Heart right ventricle (tissue), 16 donors: ENCODE measurements at regions not wholly inside any gene's neighbourhood (a gene's known extent, or its start where the extent isn't known, plus 50 kb on each side); places are given as distances from the start of the nearest gene placed in this dataset.
A peak's percentile ranks its signal among the peaks of the same experiment; 100 is the strongest.

ENCODE experiments used
- ATAC-seq, 8 donors: fragments of 200-7000 bp; cut with Tn5 transposase; one replicate each; pipeline ENCODE4 v1.9.1; 2020; ENCODE audit warnings: mild to moderate bottlenecking in 8 of 8, moderate library complexity in 8 of 8, moderate number of reproducible peaks in 1 of 8
- DNase-seq, 2 donors: peaks; one replicate each; pipeline ENCODE4 v3.0.0-alpha.2; 2020
- H3K27ac ChIP-seq, 10 donors: fragments of 200-600 bp; sonication (generic) in 2 of 10; one replicate each; pipeline versions ENCODE4 v1.5.0 to v1.8.0; 2020 to 2022; ENCODE audit warnings: mild to moderate bottlenecking in 3 of 10
- H3K27me3 ChIP-seq, 7 donors: fragments of 200-600 bp; one replicate each; pipeline ENCODE4 v1.8.0; 2021 to 2022; ENCODE audit warnings: mild to moderate bottlenecking in 2 of 7
- H3K36me3 ChIP-seq, 9 donors: fragments of 200-600 bp; sonication (generic) in 1 of 9; one replicate each; pipeline versions ENCODE4 v1.5.0 to v1.8.0; 2020 to 2022; ENCODE audit warnings: mild to moderate bottlenecking in 2 of 9
- H3K4me1 ChIP-seq, 9 donors: fragments of 200-600 bp; sonication (generic) in 1 of 9; one replicate each; pipeline versions ENCODE4 v1.5.0 to v1.8.0; 2020 to 2022; ENCODE audit warnings: mild to moderate bottlenecking in 4 of 9
- H3K4me3 ChIP-seq, 10 donors: fragments of 200-600 bp; sonication (generic) in 2 of 10; one replicate each; pipeline versions ENCODE4 v1.5.0 to v1.8.0; 2020 to 2022; ENCODE audit warnings: mild to moderate bottlenecking in 7 of 10, moderate library complexity in 2 of 10
- H3K9me3 ChIP-seq, 11 donors: fragments of 200-600 bp in 10 of 11; sonication (generic) in 2 of 11; one replicate each; pipeline versions ENCODE4 v1.5.0 to v1.8.0; 2013 to 2022; ENCODE audit warnings: mild to moderate bottlenecking in 2 of 11, control low read depth in 1 of 11, moderate library complexity in 1 of 11
- CTCF ChIP-seq, 9 donors: fragments of 200-600 bp; sonication (generic) in 2 of 9; IDR thresholded peaks; one replicate each; pipeline versions ENCODE4 v1.5.0 to v1.8.0; 2021 to 2022; ENCODE audit warnings: antibody characterized with exemption in 9 of 9, mild to moderate bottlenecking in 5 of 9, moderate library complexity in 1 of 9
- WGBS, 2 donors: extraction: QIAGEN DNeasy Blood & Tissue Kit; methylation state at CpG; one replicate each; pipeline ENCODE4 v1.1.7; 2013; ENCODE audit warnings: inconsistent platforms in 1 of 2; 5-methylcytosine and 5-hydroxymethylcytosine counted together
- intact Hi-C, 10 donors: fragments of 100-400 bp; cut with DNase I; formaldehyde crosslinking; loops; one replicate each; pipeline versions ENCODE4 v1.11.1 to v1.14.2; 2022
- donor health status: Arrhythmogenic right ventricular cardiomyopathy.
- donor health status: ischemic (EF 13 %, LVEDD 7.1; RV severe dilation, severe dysfunction).
- donor health status: healthy with polysubstance abuse.
- donor health status: DM: no; HTN: yes; CAD: no.
- donor health status: DM: no; HTN: no; CAD: no.
- donor health status: ischemic (EF 25% LVEDD 6.9; RV normal size, moderate dysfunction).
- donor health status: ischemic (EF 25% LVEDD 5.7; RV mildly dilated, moderate dysfunction).
- donor health status: healthy.
- donor health status: DM: yes; HTN: yes; CAD: no.
- donor health status: Ischemic cardiomyopathy.
- donor health status: ischemic (EF 35%, LVEDD 5.7; RV mildly dilated, moderate dysfunction).
- donor health status: nonischemic (EF 11% LVEDD 7.7; RV severe dilation, severe dysfunction).
- donor health status: DM: yes; HTN: yes; CAD: no.
- donor health status: PGD.
- donor health status: ischemic (EF 29% LVEDD 5.4; RV normal size, mild dysfunction).
- donor health status: nonischemic (EF 23%, LVEDD 6.1; RV moderate dilation, normal function).

GRCh38 chr3:153061938-153062528, 100.0 kb upstream of the RAP2B start:
- no peak for TF ChIP-seq CTCF (IDR thresholded peaks at IDR 0.05)
- Histone ChIP-seq H3K36me3 (no peaks in the 10 kb centered on the region), H3K27ac (no peak overlapping the region), H3K4me3 (no peak overlapping the region), H3K4me1 (peaks cover 0 to 10% (median 0%) of the 10 kb centered on the region in 9 donors), H3K9me3 (no peaks in the 10 kb centered on the region), H3K27me3 (no peaks in the 10 kb centered on the region)
- DNase-seq (no peak), ATAC-seq (no peak)
- intact Hi-C loops, result no loop called here
- 84 to 85% methylated on average over 4 of the region's 4 CpGs for WGBS, 2 donors

GRCh38 chr3:153063337-153063736, 98.7 kb upstream of the RAP2B start:
- WGBS, 2 donors, result 91% methylated on average over 2 of the region's 2 CpGs
- no peak for ATAC-seq
- Histone ChIP-seq H3K27ac (no peak overlapping the region), H3K27me3 (no peaks in the 10 kb centered on the region), H3K4me1 (peaks cover 0 to 3% (median 0%) of the 10 kb centered on the region in 9 donors), H3K36me3 (no peaks in the 10 kb centered on the region), H3K9me3 (no peaks in the 10 kb centered on the region), H3K4me3 (no peak overlapping the region)
- TF ChIP-seq CTCF (IDR thresholded peaks at IDR 0.05), result no peak
- intact Hi-C loops, result no loop called here
- no peak for DNase-seq

GRCh38 chr3:153066983-153067382, 95.0 kb upstream of the RAP2B start:
- no peaks in the 10 kb centered on the region for H3K9me3 ChIP-seq
- no peaks in the 10 kb centered on the region for H3K27me3 ChIP-seq
- H3K4me3 ChIP-seq, result no peak overlapping the region
- intact Hi-C loops, result no loop called here
- WGBS, 2 donors, result 92 to 96% methylated on average over 12 of the region's 12 CpGs
- peaks cover 0 to 14% (median 0%) of the 10 kb centered on the region in 9 donors for H3K4me1 ChIP-seq
- H3K27ac ChIP-seq, result no peak overlapping the region
- no peaks in the 10 kb centered on the region for H3K36me3 ChIP-seq
- DNase-seq (no peak), ATAC-seq (no peak)
- TF ChIP-seq CTCF (IDR thresholded peaks at IDR 0.05), result no peak

GRCh38 chr3:153069598-153070510, 92.2 kb upstream of the RAP2B start:
- H3K36me3 ChIP-seq, result no peaks in the 10 kb centered on the region
- ATAC-seq, result peak in 1 of 8 donors; percentile 69
- DNase-seq, result no peak
- no peaks in the 10 kb centered on the region for H3K27me3 ChIP-seq
- WGBS, 2 donors, result 52 to 64% methylated on average over 5 of the region's 5 CpGs
- no peak for TF ChIP-seq CTCF (IDR thresholded peaks at IDR 0.05)
- peak overlapping the region in 1 of 10 donors; percentile 61 for H3K27ac ChIP-seq
- H3K4me3 ChIP-seq, result no peak overlapping the region
- intact Hi-C loops, result no loop called here
- H3K9me3 ChIP-seq, result no peaks in the 10 kb centered on the region
- H3K4me1 ChIP-seq, result peaks cover 0 to 14% (median 0%) of the 10 kb centered on the region in 9 donors
